ENCODE measurements at regions not wholly inside any gene's neighbourhood (a gene's known extent, or its start where the extent isn't known, plus 50 kb on each side); places are given as distances from the start of the nearest gene placed in this dataset.

- TF ChIP-seq, protein P1, sequence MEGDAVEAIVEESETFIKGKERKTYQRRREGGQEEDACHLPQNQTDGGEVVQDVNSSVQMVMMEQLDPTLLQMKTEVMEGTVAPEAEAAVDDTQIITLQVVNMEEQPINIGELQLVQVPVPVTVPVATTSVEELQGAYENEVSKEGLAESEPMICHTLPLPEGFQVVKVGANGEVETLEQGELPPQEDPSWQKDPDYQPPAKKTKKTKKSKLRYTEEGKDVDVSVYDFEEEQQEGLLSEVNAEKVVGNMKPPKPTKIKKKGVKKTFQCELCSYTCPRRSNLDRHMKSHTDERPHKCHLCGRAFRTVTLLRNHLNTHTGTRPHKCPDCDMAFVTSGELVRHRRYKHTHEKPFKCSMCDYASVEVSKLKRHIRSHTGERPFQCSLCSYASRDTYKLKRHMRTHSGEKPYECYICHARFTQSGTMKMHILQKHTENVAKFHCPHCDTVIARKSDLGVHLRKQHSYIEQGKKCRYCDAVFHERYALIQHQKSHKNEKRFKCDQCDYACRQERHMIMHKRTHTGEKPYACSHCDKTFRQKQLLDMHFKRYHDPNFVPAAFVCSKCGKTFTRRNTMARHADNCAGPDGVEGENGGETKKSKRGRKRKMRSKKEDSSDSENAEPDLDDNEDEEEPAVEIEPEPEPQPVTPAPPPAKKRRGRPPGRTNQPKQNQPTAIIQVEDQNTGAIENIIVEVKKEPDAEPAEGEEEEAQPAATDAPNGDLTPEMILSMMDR (conservative IDR thresholded peaks at IDR 0.05; ENCODE audit: low read depth, low read length), result no peak
- DNase-seq (ENCODE audit: low read depth), result no peak
- H3K4me3 ChIP-seq (ENCODE audit: low read depth, low read length), result no peak overlapping the region
Measured at GRCh38 chr19:28341810-28342350, 871.1 kb downstream of the UQCRFS1 start.

- no peak for DNase-seq (ENCODE audit: low read depth)
- H3K4me3 ChIP-seq (ENCODE audit: low read depth, low read length), result no peak overlapping the region
- TF ChIP-seq, protein P1 (conservative IDR thresholded peaks at IDR 0.05; ENCODE audit: low read depth, low read length), result no peak
Measured at GRCh38 chr19:28334419-28334818, 878.5 kb downstream of the UQCRFS1 start.

DNA sequence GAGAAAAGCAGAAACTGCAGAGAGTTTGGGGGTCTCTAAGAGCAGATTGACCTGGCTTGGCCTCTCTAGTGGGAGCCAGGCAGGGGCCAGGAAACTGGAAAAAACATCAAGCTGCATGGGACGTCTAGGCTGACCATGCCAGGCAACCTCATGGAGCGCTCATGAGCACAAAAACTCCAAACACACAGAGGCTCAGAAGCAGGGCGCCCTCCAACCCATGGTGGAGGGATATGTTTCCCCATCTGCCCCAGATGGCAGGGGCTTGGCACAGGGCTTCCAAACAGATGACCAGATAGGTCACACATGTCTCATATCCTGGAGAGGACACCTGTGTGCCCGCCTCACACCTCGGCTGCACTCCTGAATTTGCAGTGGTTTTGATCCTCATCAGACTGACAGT, 879.0 kb downstream of the UQCRFS1 start:
- DNase-seq (ENCODE audit: low read depth), result no peak
- no peak overlapping the region for H3K4me3 ChIP-seq (ENCODE audit: low read depth, low read length)
- TF ChIP-seq, protein P1 (conservative IDR thresholded peaks at IDR 0.05; ENCODE audit: low read depth, low read length), result no peak

DNA sequence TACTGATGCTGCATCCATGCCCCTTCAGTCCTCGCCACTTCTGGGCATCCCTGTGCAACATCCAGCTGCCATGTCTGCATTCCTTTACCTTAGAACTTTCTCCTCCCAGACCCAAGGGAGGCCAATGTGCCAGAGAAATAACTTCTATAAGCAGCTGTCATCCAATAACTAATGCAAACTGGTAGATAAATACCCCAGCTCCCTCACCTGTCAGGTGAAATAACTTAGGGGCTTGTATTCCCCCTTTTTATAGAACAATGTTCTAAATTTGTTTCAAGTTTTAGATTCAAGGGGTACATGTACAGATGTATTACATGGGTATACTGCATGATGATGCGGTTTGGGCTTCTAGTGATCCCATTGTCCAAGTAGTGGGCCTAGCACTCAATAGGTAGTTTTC, 880.1 kb downstream of the UQCRFS1 start:
- H3K4me3 ChIP-seq (ENCODE audit: low read depth, low read length), result no peak overlapping the region
- TF ChIP-seq, protein P1 (conservative IDR thresholded peaks at IDR 0.05; ENCODE audit: low read depth, low read length), result no peak
- DNase-seq (ENCODE audit: low read depth), result no peak

- TF ChIP-seq, protein P1 (conservative IDR thresholded peaks at IDR 0.05; ENCODE audit: low read depth, low read length), result no peak
- no peak for DNase-seq (ENCODE audit: low read depth)
- no peak overlapping the region for H3K4me3 ChIP-seq (ENCODE audit: low read depth, low read length)
Measured at GRCh38 chr19:28332351-28332750, 880.6 kb downstream of the UQCRFS1 start.

DNA sequence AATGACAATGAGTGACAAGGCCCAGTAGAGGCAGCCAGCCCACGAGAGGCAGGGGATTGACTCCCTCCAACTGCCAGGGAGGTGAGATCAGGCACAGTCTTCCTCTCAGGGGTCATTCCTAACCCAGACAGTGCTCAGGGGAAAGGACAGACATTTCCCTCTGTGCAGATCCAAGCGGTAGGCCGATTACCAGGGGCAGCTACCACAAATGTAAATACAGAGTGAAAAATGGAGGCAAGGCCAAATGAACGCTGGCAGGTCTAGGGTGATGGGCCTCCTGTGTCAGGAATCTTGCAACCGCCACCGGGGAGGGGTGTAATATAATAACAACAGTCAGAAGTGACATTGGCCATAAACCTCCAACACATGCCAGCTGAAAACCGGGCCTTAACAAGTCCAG, 881.4 kb downstream of the UQCRFS1 start:
- no peak overlapping the region for H3K4me3 ChIP-seq (ENCODE audit: low read depth, low read length)
- DNase-seq (ENCODE audit: low read depth), result no peak

DNA sequence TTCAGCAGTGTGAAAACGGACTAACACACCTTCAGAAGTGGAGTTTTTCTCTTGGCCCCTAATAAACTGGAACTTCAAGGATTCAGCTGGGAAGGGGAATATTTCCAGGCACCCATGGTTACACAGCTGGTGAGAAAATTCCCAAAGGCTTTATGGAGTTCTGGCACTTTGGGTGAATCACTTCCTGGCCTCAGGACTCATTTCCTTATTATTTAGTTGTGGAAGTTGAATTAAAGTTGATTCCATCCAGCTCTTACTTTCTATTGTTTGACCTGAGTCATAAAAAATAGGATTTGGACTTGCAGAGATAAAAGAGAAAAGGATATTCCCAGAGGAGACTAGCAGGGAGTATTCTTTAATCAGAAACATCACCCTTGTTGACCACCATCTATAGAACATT, 882.1 kb downstream of the UQCRFS1 start:
- no peak overlapping the region for H3K4me3 ChIP-seq (ENCODE audit: low read depth, low read length)
- TF ChIP-seq, protein P1 (conservative IDR thresholded peaks at IDR 0.05; ENCODE audit: low read depth, low read length), result no peak
- no peak for DNase-seq (ENCODE audit: low read depth)

More for the DNA sequence above, 881.4 kb downstream of the UQCRFS1 start:
- TF ChIP-seq, protein P1 (conservative IDR thresholded peaks at IDR 0.05; ENCODE audit: low read depth, low read length), result no peak

All from choroid plexus epithelial cell (primary cell).